Ascending aorta (tissue), 2 donors: ENCODE measurements at regions not wholly inside any gene's neighbourhood (a gene's known extent, or its start where the extent isn't known, plus 50 kb on each side); places are given as distances from the start of the nearest gene placed in this dataset.

ENCODE experiments used
- DNase-seq, 2 donors: peaks; one replicate each; pipeline ENCODE4 v3.0.0-alpha.2; 2019; ENCODE audit warnings: low spot score in 2 of 2
- H3K27ac ChIP-seq, 2 donors: fragments of 200-600 bp; sonication (generic); one replicate each; pipeline ENCODE4 v1.5.1; 2016 to 2017; ENCODE audit warnings: mild to moderate bottlenecking in 1 of 2
- H3K27me3 ChIP-seq: fragments of 200-600 bp; sonication (generic); one replicate; pipeline ENCODE4 v1.5.1; 2017
- H3K36me3 ChIP-seq, 2 donors: fragments of 200-600 bp; sonication (generic); one replicate each; pipeline ENCODE4 v1.5.1; 2016
- H3K4me1 ChIP-seq, 2 donors: fragments of 200-600 bp; sonication (generic); one replicate each; pipeline ENCODE4 v1.5.1; 2016 to 2017; ENCODE audit warnings: mild to moderate bottlenecking in 1 of 2
- H3K4me3 ChIP-seq, 2 donors: fragments of 200-600 bp; sonication (generic); one replicate each; pipeline ENCODE4 v1.5.1; 2016 to 2017; ENCODE audit warnings: mild to moderate bottlenecking in 1 of 2
- H3K9me3 ChIP-seq, 2 donors: fragments of 200-600 bp; sonication (generic); one replicate each; pipeline ENCODE4 v1.5.1; 2016
- intact Hi-C: fragments of 100-400 bp; cut with DNase I; formaldehyde crosslinking; loops from one replicate; pipeline ENCODE4 v1.15.1; 2023
- TF ChIP-seq, protein P1 (sequence below), 3 experiments: fragments of 200-600 bp in 2 of 3; fragments of 450-650 bp in 1 of 3; sonication (generic) in 2 of 3; IDR thresholded peaks; one replicate each; pipeline ENCODE4 v1.5.1; 2016 to 2019; ENCODE audit warnings: antibody characterized with exemption in 3 of 3, mild to moderate bottlenecking in 1 of 3, moderate library complexity in 1 of 3

DNA sequence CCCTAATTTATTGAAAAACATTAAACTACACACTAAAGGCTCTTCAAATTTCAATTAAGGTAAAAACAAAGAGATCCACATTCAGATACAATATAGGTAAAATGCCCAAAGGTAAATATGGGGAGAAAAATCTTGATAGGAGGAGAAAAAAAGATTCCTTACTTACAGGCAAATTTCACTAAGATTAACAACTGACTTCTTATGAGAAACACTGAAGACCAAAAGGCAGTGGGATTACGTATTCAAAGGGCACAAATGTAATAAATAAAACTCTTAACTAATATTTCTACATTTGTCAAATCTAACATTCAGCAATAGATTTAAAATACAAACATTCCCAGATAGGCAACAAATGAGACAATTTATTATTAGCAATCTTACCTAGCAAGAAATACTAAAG lies 829.3 kb downstream of the SH3BGRL start:
- no peaks in the 10 kb centered on the region for H3K36me3 ChIP-seq
- intact Hi-C loops, result no loop called here
- TF ChIP-seq, protein P1, sequence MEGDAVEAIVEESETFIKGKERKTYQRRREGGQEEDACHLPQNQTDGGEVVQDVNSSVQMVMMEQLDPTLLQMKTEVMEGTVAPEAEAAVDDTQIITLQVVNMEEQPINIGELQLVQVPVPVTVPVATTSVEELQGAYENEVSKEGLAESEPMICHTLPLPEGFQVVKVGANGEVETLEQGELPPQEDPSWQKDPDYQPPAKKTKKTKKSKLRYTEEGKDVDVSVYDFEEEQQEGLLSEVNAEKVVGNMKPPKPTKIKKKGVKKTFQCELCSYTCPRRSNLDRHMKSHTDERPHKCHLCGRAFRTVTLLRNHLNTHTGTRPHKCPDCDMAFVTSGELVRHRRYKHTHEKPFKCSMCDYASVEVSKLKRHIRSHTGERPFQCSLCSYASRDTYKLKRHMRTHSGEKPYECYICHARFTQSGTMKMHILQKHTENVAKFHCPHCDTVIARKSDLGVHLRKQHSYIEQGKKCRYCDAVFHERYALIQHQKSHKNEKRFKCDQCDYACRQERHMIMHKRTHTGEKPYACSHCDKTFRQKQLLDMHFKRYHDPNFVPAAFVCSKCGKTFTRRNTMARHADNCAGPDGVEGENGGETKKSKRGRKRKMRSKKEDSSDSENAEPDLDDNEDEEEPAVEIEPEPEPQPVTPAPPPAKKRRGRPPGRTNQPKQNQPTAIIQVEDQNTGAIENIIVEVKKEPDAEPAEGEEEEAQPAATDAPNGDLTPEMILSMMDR (IDR thresholded peaks at IDR 0.05), result no peak

DNA sequence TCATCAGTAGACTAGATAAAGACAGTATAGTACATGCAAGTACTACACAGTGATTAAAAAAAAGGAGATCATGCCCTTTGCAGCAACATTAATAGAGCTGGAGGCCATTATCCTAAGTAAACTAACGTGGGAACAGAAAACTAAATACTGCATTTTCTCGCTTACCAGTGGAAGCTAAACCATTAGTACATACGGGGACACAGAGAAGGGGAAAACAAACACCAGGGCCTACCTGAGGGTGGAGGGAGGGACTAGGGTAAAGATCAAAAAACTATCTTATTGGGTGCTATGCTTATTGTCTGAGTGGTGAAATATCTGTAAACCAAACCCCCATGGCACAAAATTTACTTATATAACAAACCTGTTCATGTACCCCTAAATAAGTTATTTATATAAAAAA lies 836.9 kb downstream of the SH3BGRL start:
- Histone ChIP-seq H3K27ac (no peak overlapping the region), H3K9me3 (peaks cover 0 to 4% of the 10 kb centered on the region in 2 donors), H3K4me3 (no peak overlapping the region), H3K36me3 (no peaks in the 10 kb centered on the region), H3K27me3 (no peaks in the 10 kb centered on the region), H3K4me1 (no peaks in the 10 kb centered on the region)
- no peak for DNase-seq
- TF ChIP-seq, protein P1 (IDR thresholded peaks at IDR 0.05), result no peak
- intact Hi-C loops, result no loop called here

More for the DNA sequence above, 829.3 kb downstream of the SH3BGRL start:
- H3K4me3 ChIP-seq, result no peak overlapping the region
- no peak for DNase-seq
- H3K4me1 ChIP-seq, result no peaks in the 10 kb centered on the region
- H3K27ac ChIP-seq, result no peak overlapping the region
- H3K9me3 ChIP-seq, result no peaks in the 10 kb centered on the region
- H3K27me3 ChIP-seq, result no peaks in the 10 kb centered on the region

DNA sequence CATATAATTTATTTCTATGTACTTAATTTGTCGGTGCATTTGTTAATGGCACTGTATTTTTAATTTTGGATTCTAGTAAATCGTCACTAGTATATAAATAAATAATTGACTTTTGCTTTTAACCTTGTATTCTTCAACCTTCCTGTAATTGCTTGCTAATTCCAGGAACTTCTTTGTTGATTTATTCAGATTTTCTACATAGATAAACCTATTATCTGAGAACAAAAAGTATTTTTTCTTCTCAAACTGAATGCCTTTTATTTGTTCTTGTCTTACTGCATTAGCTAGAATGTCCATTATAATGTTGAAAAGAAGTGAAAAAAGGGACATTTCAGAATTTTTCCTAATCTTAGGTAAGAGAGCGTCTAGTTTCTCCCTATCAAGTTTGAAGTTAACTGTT lies 839.1 kb downstream of the SH3BGRL start:
- H3K9me3 ChIP-seq, result peaks cover 0 to 4% of the 10 kb centered on the region in 2 donors
- TF ChIP-seq, protein P1 (IDR thresholded peaks at IDR 0.05), result no peak
- no peaks in the 10 kb centered on the region for H3K27me3 ChIP-seq
- no peak overlapping the region for H3K27ac ChIP-seq
- no peaks in the 10 kb centered on the region for H3K4me1 ChIP-seq
- no peaks in the 10 kb centered on the region for H3K36me3 ChIP-seq
- intact Hi-C loops, result no loop called here
- DNase-seq, result no peak
- H3K4me3 ChIP-seq, result no peak overlapping the region

DNA sequence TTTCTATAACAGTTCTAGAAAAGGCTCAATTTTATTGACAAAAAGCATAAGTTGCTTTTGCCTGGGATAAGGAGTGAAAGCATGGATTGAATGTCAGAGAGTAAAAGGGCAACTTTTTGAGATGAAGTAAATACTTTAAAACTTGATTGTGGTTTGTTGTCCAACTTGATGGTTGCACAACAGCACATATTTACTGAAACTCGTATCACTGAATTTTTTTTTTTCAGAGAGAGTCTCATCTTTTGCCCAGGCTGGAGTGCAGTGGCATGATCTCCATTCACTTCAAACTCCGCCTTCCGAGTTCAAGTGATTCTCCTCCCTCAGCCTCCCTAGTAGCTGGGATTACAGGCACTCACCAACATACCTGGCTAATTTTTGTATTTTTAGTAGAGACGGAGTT lies 856.8 kb downstream of the SH3BGRL start:
- Histone ChIP-seq H3K27me3 (no peaks in the 10 kb centered on the region), H3K27ac (no peak overlapping the region), H3K9me3 (no peaks in the 10 kb centered on the region), H3K4me3 (no peak overlapping the region), H3K36me3 (no peaks in the 10 kb centered on the region), H3K4me1 (no peaks in the 10 kb centered on the region)
- intact Hi-C loops, result no loop called here
- DNase-seq, result no peak
- TF ChIP-seq, protein P1 (IDR thresholded peaks at IDR 0.05), result no peak

DNA sequence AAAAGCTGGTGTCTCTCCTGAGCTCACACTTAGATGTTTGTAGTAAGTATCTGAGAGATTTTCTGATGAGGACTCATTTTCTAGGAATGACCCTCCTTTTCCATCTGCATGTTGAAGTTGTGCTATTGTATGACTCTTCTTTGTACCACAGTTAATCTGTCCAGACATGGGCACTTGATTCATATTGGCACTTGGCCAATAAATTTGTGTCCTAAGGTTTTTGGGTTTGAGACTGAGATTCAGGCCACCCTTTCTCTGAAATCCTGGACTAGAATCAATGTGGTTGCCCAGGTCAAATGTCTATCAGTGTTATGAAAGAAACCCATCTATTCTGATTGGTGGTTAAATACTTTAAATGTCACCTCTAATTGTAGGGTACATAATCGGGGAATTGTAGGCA lies 869.0 kb downstream of the SH3BGRL start:
- Histone ChIP-seq H3K9me3 (no peaks in the 10 kb centered on the region), H3K36me3 (no peaks in the 10 kb centered on the region), H3K4me3 (no peak overlapping the region), H3K4me1 (no peaks in the 10 kb centered on the region), H3K27ac (no peak overlapping the region), H3K27me3 (no peaks in the 10 kb centered on the region)
- intact Hi-C loops, result no loop called here
- TF ChIP-seq, protein P1 (IDR thresholded peaks at IDR 0.05), result no peak
- no peak for DNase-seq

DNA sequence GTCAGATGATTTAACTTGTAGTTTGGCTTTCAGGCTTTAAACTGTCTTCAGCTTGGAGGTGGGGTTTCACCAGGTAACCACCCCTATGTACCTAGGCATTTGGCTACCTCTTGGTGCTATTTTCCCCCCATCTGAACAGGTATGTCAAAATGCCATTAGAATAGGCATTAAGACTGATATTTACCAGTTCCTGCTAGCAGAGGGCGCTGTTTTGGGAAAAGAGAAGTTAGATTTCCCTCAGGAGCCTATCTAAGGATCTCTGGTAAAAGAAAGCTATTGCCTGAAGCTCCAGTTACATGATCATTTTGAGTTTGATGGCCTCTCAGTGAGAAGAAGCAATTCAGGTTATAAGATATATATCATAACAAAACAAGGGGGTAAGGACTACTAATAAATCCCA lies 879.1 kb downstream of the SH3BGRL start:
- TF ChIP-seq, protein P1 (IDR thresholded peaks at IDR 0.05), result peak in 1 of 3 experiments; percentile 20
- Histone ChIP-seq H3K4me3 (no peak overlapping the region), H3K36me3 (no peaks in the 10 kb centered on the region), H3K27ac (no peak overlapping the region), H3K4me1 (no peaks in the 10 kb centered on the region), H3K27me3 (no peaks in the 10 kb centered on the region), H3K9me3 (peaks cover 0 to 5% of the 10 kb centered on the region in 2 donors)
- no peak for DNase-seq
- intact Hi-C loops, result no loop called here
